GM19351 (cell line): ENCODE measurements at regions not wholly inside any gene's neighbourhood (a gene's known extent, or its start where the extent isn't known, plus 50 kb on each side); places are given as distances from the start of the nearest gene placed in this dataset.
"Not testable (repeated sequence)": the region's sequence is repeated elsewhere in the genome, so short reads cannot be mapped to it uniquely, and the experiment has no call there.

Experiments
- ATAC-seq: cut with Tn5 transposase; IDR thresholded peaks from one replicate; pipeline ENCODE4 v1.9.1; 2021; ENCODE audit warnings: mild to moderate bottlenecking, moderate library complexity; ENCODE audit not compliant: unreplicated experiment

- ATAC-seq = no peak
Observed at GRCh38 chr17:30590081-30590733, 113.0 kb downstream of the GOSR1 start.

- ATAC-seq = no peak
Observed at GRCh38 chr17:30589431-30589830, 112.2 kb downstream of the GOSR1 start.

- no peak for ATAC-seq
Observed at GRCh38 chr17:30588798-30589247, 111.6 kb downstream of the GOSR1 start.

GRCh38 chr17:30586818-30587595 is 109.8 kb downstream of the GOSR1 start:
- ATAC-seq = no peak

- ATAC-seq = no peak
Observed at GRCh38 chr17:30584810-30585209, 107.6 kb downstream of the GOSR1 start.

- ATAC-seq = no peak
Observed at GRCh38 chr17:30580916-30581315, 103.7 kb downstream of the GOSR1 start.

GRCh38 chr17:30579610-30580315 is 102.6 kb downstream of the GOSR1 start:
- no peak for ATAC-seq

GRCh38 chr17:30578015-30578717 is 101.0 kb downstream of the GOSR1 start:
- ATAC-seq = not testable (repeated sequence)
